AG04449 (cell line): ENCODE measurements at regions not wholly inside any gene's neighbourhood (a gene's known extent, or its start where the extent isn't known, plus 50 kb on each side); places are given as distances from the start of the nearest gene placed in this dataset.

ENCODE experiments used
- CTCF ChIA-PET: fragments of 350-600 bp; formaldehyde crosslinking; extraction: SDS; loops from one replicate; lab custom pipeline; 2021; ENCODE audit warnings: antibody characterized with exemption; lab: Yijun Ruan, JAX
- POLR2A ChIA-PET: fragments of 400-600, 350-600 bp; formaldehyde crosslinking; extraction: SDS; loops from one replicate; lab custom pipeline; 2020; ENCODE audit warnings: antibody characterized with exemption, inconsistent platforms; lab: Yijun Ruan, JAX
- DNase-seq: peaks from one replicate; pipeline ENCODE4 v3.0.0-alpha.2; 2010; ENCODE audit warnings: low read depth, low spot score
- H3K4me3 ChIP-seq: 2 replicates; pipeline ENCODE4 v1.5.1; 2011; ENCODE audit warnings: low read depth, mild to moderate bottlenecking, control low read depth, low read length
- CTCF ChIP-seq: IDR thresholded peaks from one replicate; pipeline ENCODE4 v1.5.1; 2011; ENCODE audit warnings: mild to moderate bottlenecking, moderate library complexity, low read length, control low read depth, inconsistent platforms; ENCODE audit not compliant: insufficient read depth; ENCODE audit errors: missing control alignments

GRCh38 chr3:43816372-43816771 lies 125.6 kb downstream of the ABHD5 start:
- DNase-seq: no peak
- ChIA-PET POLR2A (no interaction called here), CTCF (no interaction called here)
- no peak overlapping the region for H3K4me3 ChIP-seq
- TF ChIP-seq CTCF: no peak

GRCh38 chr3:43817064-43817463 lies 126.3 kb downstream of the ABHD5 start:
- no peak overlapping the region for H3K4me3 ChIP-seq
- ChIA-PET CTCF (no interaction called here), POLR2A (no interaction called here)
- no peak for DNase-seq
- no peak for TF ChIP-seq CTCF

GRCh38 chr3:43817825-43818224 lies 127.1 kb downstream of the ABHD5 start:
- no peak for TF ChIP-seq CTCF
- CTCF ChIA-PET: no interaction called here
- POLR2A ChIA-PET: no interaction called here
- no peak for DNase-seq
- H3K4me3 ChIP-seq: no peak overlapping the region

- ChIA-PET CTCF (interaction anchor here (1.6 kb wide), 1 partner anchor 37 kb away, joined by 4 read pairs; no protein-coding TSS in a partner anchor), POLR2A (no interaction called here)
- no peak for TF ChIP-seq CTCF
- no peak for DNase-seq
- H3K4me3 ChIP-seq: no peak overlapping the region
These were observed 127.5 kb downstream of the ABHD5 start for GRCh38 chr3:43818229-43818628.

- H3K4me3 ChIP-seq: no peak overlapping the region
- no peak for DNase-seq
- ChIA-PET POLR2A (no interaction called here), CTCF (no interaction called here)
- no peak for TF ChIP-seq CTCF
These were observed 147.4 kb downstream of the ABHD5 start for GRCh38 chr3:43838009-43838758.

- TF ChIP-seq CTCF: no peak
- CTCF ChIA-PET: no interaction called here
- H3K4me3 ChIP-seq: no peak overlapping the region
- POLR2A ChIA-PET: no interaction called here
- DNase-seq: no peak
These were observed 148.1 kb downstream of the ABHD5 start for GRCh38 chr3:43838877-43839276.
